ENCODE measurements at regions not wholly inside any gene's neighbourhood (a gene's known extent, or its start where the extent isn't known, plus 50 kb on each side); places are given as distances from the start of the nearest gene placed in this dataset.
"Not testable (repeated sequence)": the region's sequence is repeated elsewhere in the genome, so short reads cannot be mapped to it uniquely, and the experiment has no call there.

- TF ChIP-seq CTCF (IDR thresholded peaks at IDR 0.05; ENCODE audit: low read depth, low read length) = no peak
- Histone ChIP-seq H3K4me1 (no peaks in the 10 kb centered on the region), H3K4me3 (ENCODE audit: low read depth, low read length) (no peak overlapping the region), H3K27me3 (no peaks in the 10 kb centered on the region), H3K9me3 (no peaks in the 10 kb centered on the region), H3K36me3 (no peaks in the 10 kb centered on the region)
- DNase-seq = no peak
Measured at GRCh38 chr18:46199515-46200147, 95.4 kb downstream of the HAUS1 start.

- H3K4me1 ChIP-seq = not testable (repeated sequence)
Measured at GRCh38 chr18:46200178-46201055, 96.2 kb downstream of the HAUS1 start.

GRCh38 chr18:46204143-46204542 lies 100.0 kb downstream of the HAUS1 start:
- Histone ChIP-seq H3K9me3 (no peaks in the 10 kb centered on the region), H3K36me3 (no peaks in the 10 kb centered on the region), H3K4me1 (no peaks in the 10 kb centered on the region), H3K4me3 (ENCODE audit: low read depth, low read length) (no peak overlapping the region), H3K27me3 (no peaks in the 10 kb centered on the region)
- DNase-seq = no peak
- no peak for TF ChIP-seq CTCF (IDR thresholded peaks at IDR 0.05; ENCODE audit: low read depth, low read length)

More at GRCh38 chr18:46200178-46201055, 96.2 kb downstream of the HAUS1 start:
- not testable (repeated sequence) for H3K27me3 ChIP-seq; H3K36me3 ChIP-seq; DNase-seq; H3K4me3 ChIP-seq (ENCODE audit: low read depth, low read length); H3K9me3 ChIP-seq

GRCh38 chr18:46207985-46208384 lies 103.8 kb downstream of the HAUS1 start:
- no peak for TF ChIP-seq CTCF (IDR thresholded peaks at IDR 0.05; ENCODE audit: low read depth, low read length)
- no peaks in the 10 kb centered on the region for H3K4me1 ChIP-seq
- DNase-seq = no peak

GRCh38 chr18:46209161-46209560 lies 105.0 kb downstream of the HAUS1 start:
- no peaks in the 10 kb centered on the region for H3K9me3 ChIP-seq
- H3K36me3 ChIP-seq = no peaks in the 10 kb centered on the region
- H3K27me3 ChIP-seq = no peaks in the 10 kb centered on the region
- H3K4me1 ChIP-seq = no peaks in the 10 kb centered on the region
- no peak for TF ChIP-seq CTCF (IDR thresholded peaks at IDR 0.05; ENCODE audit: low read depth, low read length)
- H3K4me3 ChIP-seq (ENCODE audit: low read depth, low read length) = no peak overlapping the region
- DNase-seq = no peak

More at GRCh38 chr18:46207985-46208384, 103.8 kb downstream of the HAUS1 start:
- no peaks in the 10 kb centered on the region for H3K27me3 ChIP-seq
- no peak overlapping the region for H3K4me3 ChIP-seq (ENCODE audit: low read depth, low read length)
- H3K9me3 ChIP-seq = no peaks in the 10 kb centered on the region
- H3K36me3 ChIP-seq = no peaks in the 10 kb centered on the region

GRCh38 chr18:46211816-46212215 lies 107.6 kb downstream of the HAUS1 start:
- DNase-seq = no peak
- no peaks in the 10 kb centered on the region for H3K4me1 ChIP-seq
- H3K36me3 ChIP-seq = no peaks in the 10 kb centered on the region
- TF ChIP-seq CTCF (IDR thresholded peaks at IDR 0.05; ENCODE audit: low read depth, low read length) = no peak
- H3K27me3 ChIP-seq = no peaks in the 10 kb centered on the region
- no peaks in the 10 kb centered on the region for H3K9me3 ChIP-seq
- no peak overlapping the region for H3K4me3 ChIP-seq (ENCODE audit: low read depth, low read length)

Measured in BE2C (cell line).